K562 (cell line): ENCODE measurements at regions not wholly inside any gene's neighbourhood (a gene's known extent, or its start where the extent isn't known, plus 50 kb on each side); places are given as distances from the start of the nearest gene placed in this dataset.

Experiments used
- ATAC-seq: fragments of 200-7000 bp; cut with Tn5 transposase; 3 replicates; pipeline ENCODE4 v1.9.1; 2020; ENCODE audit warnings: moderate library complexity
- BruUV-seq: library from RNA; stranded (reverse); fragments of 400-500 nt; replicated peaks from 2 replicates; lab custom pipeline; 2021; lab: Mats Ljungman, UMichigan
- CTCF ChIA-PET: fragments of 300-600 bp; formaldehyde crosslinking; extraction: SDS; loops from one replicate; lab custom pipeline; 2021; ENCODE audit warnings: low intra/inter-chr PET ratio; lab: Yijun Ruan, JAX
- POLR2A ChIA-PET: fragments of 300-600, 350-650 bp; sonication (Branson Sonifier 250); formaldehyde crosslinking; extraction: SDS; loops from one replicate; lab custom pipeline; 2021; ENCODE audit warnings: antibody characterized with exemption, inconsistent platforms; lab: Yijun Ruan, JAX
- DNase-seq, 4 experiments: peaks; one replicate each; pipeline versions ENCODE4 v3.0.0 to v3.0.0-alpha.2; 2011 to 2018; ENCODE audit warnings: low spot score in 3 of 4, mixed read lengths in 3 of 4; ENCODE audit errors: extremely low read depth in 1 of 4
- FAIRE-seq: peaks from 2 replicates; lab custom pipeline; 2011; peaks lifted over from hg19 to GRCh38; lab: Jason Lieb, UNC
- H2AFZ ChIP-seq: 2 replicates; pipeline ENCODE4 v1.6.0; 2011; ENCODE audit warnings: low read depth, low read length, control low read depth, inconsistent platforms
- H3K27ac ChIP-seq: fragments of 200-600 bp; 3 replicates; pipeline ENCODE4 v1.8.0; 2011; ENCODE audit warnings: low read depth, mild to moderate bottlenecking, control low read depth, inconsistent platforms, low read length, moderate library complexity, mixed read lengths; ENCODE audit errors: extremely low read depth
- H3K27me3 ChIP-seq, 2 experiments: fragments of 300-600 bp in 1 of 2; 2 replicates in 1 of 2; 3 replicates in 1 of 2; pipeline versions ENCODE4 v1.6.0 to v1.8.0; 2011; ENCODE audit warnings: inconsistent platforms in 2 of 2, low read length in 2 of 2, mild to moderate bottlenecking in 1 of 2, mixed read lengths in 1 of 2, moderate library complexity in 1 of 2; ENCODE audit not compliant: control insufficient read depth in 2 of 2, insufficient read depth in 2 of 2
- H3K36me3 ChIP-seq: fragments of 300-600 bp; 3 replicates; pipeline ENCODE4 v1.8.0; 2011; ENCODE audit warnings: mild to moderate bottlenecking, low read length, inconsistent platforms; ENCODE audit not compliant: control insufficient read depth, insufficient read depth
- H3K4me1 ChIP-seq, 2 experiments: fragments of 200-600 bp in 1 of 2; replicated peaks in 1 of 2; 2 replicates in 1 of 2; 3 replicates in 1 of 2; pipeline versions ENCODE4 v1.5.1 to v1.8.0; 2011; ENCODE audit warnings: inconsistent platforms in 2 of 2, low read length in 2 of 2, mild to moderate bottlenecking in 1 of 2, mixed read lengths in 1 of 2, moderate library complexity in 1 of 2; ENCODE audit not compliant: control insufficient read depth in 2 of 2, insufficient read depth in 2 of 2
- H3K4me2 ChIP-seq: 2 replicates; pipeline ENCODE4 v1.6.1; 2011; ENCODE audit warnings: low read length, control low read depth, inconsistent platforms, mixed read lengths; ENCODE audit not compliant: insufficient read depth
- H3K4me3 ChIP-seq: fragments of 200-600 bp; sonication (generic), shearing (Covaris generic); 2 replicates; pipeline ENCODE4 v1.5.1; 2016; ENCODE audit warnings: control low read depth, inconsistent platforms
- H3K79me2 ChIP-seq: fragments of 200-600 bp; 3 replicates; pipeline ENCODE4 v1.8.0; 2011; ENCODE audit warnings: low read length, inconsistent platforms; ENCODE audit not compliant: control insufficient read depth, insufficient read depth
- H3K9ac ChIP-seq, 2 experiments: 2 replicates each; pipeline versions ENCODE4 v1.6.0 to v1.6.1; 2011; ENCODE audit warnings: low read depth in 2 of 2, low read length in 2 of 2, control low read depth in 1 of 2, inconsistent platforms in 1 of 2, mild to moderate bottlenecking in 1 of 2, mixed read lengths in 1 of 2; ENCODE audit not compliant: insufficient read depth in 1 of 2
- H3K9me1 ChIP-seq: one replicate; pipeline ENCODE4 v1.6.0; 2011; ENCODE audit warnings: inconsistent platforms, mild to moderate bottlenecking, low read length, moderate library complexity; ENCODE audit not compliant: control insufficient read depth, insufficient read depth
- H3K9me3 ChIP-seq: replicated peaks from 2 replicates; pipeline ENCODE4 v1.5.1; 2011; ENCODE audit warnings: low read depth, low read length, inconsistent platforms; ENCODE audit not compliant: control insufficient read depth, insufficient read depth
- H4K20me1 ChIP-seq: replicated peaks from 2 replicates; pipeline ENCODE4 v1.6.1; 2011; ENCODE audit warnings: low read length, inconsistent platforms, mixed read lengths; ENCODE audit not compliant: control insufficient read depth, insufficient read depth
- BRD9 ChIP-seq: fragments of 450-650 bp; IDR thresholded peaks from 2 replicates; pipeline ENCODE4 v1.6.1; 2018; ENCODE audit warnings: low read depth; ENCODE audit not compliant: partially characterized antibody
- CREBBP ChIP-seq: IDR thresholded peaks from one replicate; pipeline ENCODE4 v1.6.1; 2012; ENCODE audit warnings: low read depth, mild to moderate bottlenecking, control low read depth, inconsistent platforms, low read length
- GATAD2A ChIP-seq: fragments of 450-650 bp; IDR thresholded peaks from 2 replicates; pipeline ENCODE4 v1.6.1; 2017
- NFIX ChIP-seq: fragments of 250-450 bp; sonication (Bioruptor Pico); IDR thresholded peaks from 2 replicates; pipeline ENCODE4 v1.4.0; 2020; ENCODE audit warnings: low read depth, mild to moderate bottlenecking, moderate library complexity
- POLR2AphosphoS5 ChIP-seq: IDR thresholded peaks from 2 replicates; pipeline ENCODE4 v1.6.1; 2011; ENCODE audit warnings: mild to moderate bottlenecking, low read depth, low read length, moderate library complexity; ENCODE audit not compliant: control insufficient read depth, insufficient read depth
- U2AF2 ChIP-seq: fragments of 200-400 bp; formaldehyde crosslinking; optimal IDR thresholded peaks from 2 replicates; pipeline ENCODE3; 2017; ENCODE audit warnings: low read depth, mild to moderate bottlenecking, low read length
- ZBTB11 ChIP-seq, 3 experiments: fragments of 200-800 bp in 1 of 3; fragments of 250-450 bp in 1 of 3; fragments of 450-650 bp in 1 of 3; sonication (Bioruptor Pico) in 1 of 3; sonication (Bioruptor generic) in 1 of 3; formaldehyde crosslinking in 1 of 3; IDR thresholded peaks; 2 replicates each; pipeline versions ENCODE4 v1.6.1 to v1.8.0; 2016 to 2022; ENCODE audit warnings: mild to moderate bottlenecking in 2 of 3, missing genetic modification characterization in 2 of 3, missing compliant biosample characterization in 1 of 3, moderate library complexity in 1 of 3
- ZNF184 ChIP-seq: sonication (generic); formaldehyde crosslinking; IDR thresholded peaks from 2 replicates; pipeline ENCODE4 v1.5.0; 2020; ENCODE audit warnings: missing genetic modification reagents
- WGBS: fragments of 100-300 bp; shearing (Covaris generic); methylation state at CpG from one replicate; pipeline ENCODE4 v1.1.6; 2016; ENCODE audit warnings: low coverage, mixed read lengths; ENCODE audit not compliant: insufficient coverage; ENCODE audit errors: missing lambda C conversion rate; 5-methylcytosine and 5-hydroxymethylcytosine counted together
- in situ Hi-C: fragments of 300-500 bp; cut with MboI; formaldehyde crosslinking; loops from 4 replicates; pipeline ENCODE4 v1.15.0; 2018; ENCODE audit warnings: inconsistent platforms, mixed read lengths
- intact Hi-C: fragments of 100-400 bp; cut with micrococcal nuclease; formaldehyde crosslinking; loops from 2 replicates; pipeline ENCODE4 v1.14.2; 2022

GRCh38 chrX:13464599-13465275 lies 104.7 kb upstream of the EGFL6 start:
- Histone ChIP-seq H3K4me1 (no peaks in the 10 kb centered on the region), H3K4me2 (no peak overlapping the region), H3K27me3 (no peaks in the 10 kb centered on the region), H3K9ac (no peak overlapping the region), H3K36me3 (no peaks in the 10 kb centered on the region), H3K27ac (no peak overlapping the region), H3K4me3 (no peak overlapping the region), H4K20me1 (no peaks in the 10 kb centered on the region), H3K79me2 (no peaks in the 10 kb centered on the region), H3K9me1 (no peaks in the 10 kb centered on the region), H3K9me3 (no peaks in the 10 kb centered on the region), H2AFZ (no peak overlapping the region)
- TF ChIP-seq CREBBP (no peak), GATAD2A (no peak), ZNF184 (no peak), BRD9 (no peak), NFIX (CRISPR knock-in tag) (no peak), U2AF2 (no peak), POLR2AphosphoS5 (no peak), ZBTB11 (CRISPR knock-in tag; IDR thresholded peaks at IDR 0.05) (no peak)
- no peak for DNase-seq
- FAIRE-seq, result no peak
- BruUV-seq, result no TSS peak
- 0% methylated on average over 1 of the region's 1 CpG for WGBS
- ChIA-PET CTCF (no interaction called here), POLR2A (no interaction called here)
- in situ Hi-C loops (no loop called here), intact Hi-C loops (no loop called here)
- no peak for ATAC-seq
